ENCODE measurements at regions not wholly inside any gene's neighbourhood (a gene's known extent, or its start where the extent isn't known, plus 50 kb on each side); places are given as distances from the start of the nearest gene placed in this dataset.

DNA sequence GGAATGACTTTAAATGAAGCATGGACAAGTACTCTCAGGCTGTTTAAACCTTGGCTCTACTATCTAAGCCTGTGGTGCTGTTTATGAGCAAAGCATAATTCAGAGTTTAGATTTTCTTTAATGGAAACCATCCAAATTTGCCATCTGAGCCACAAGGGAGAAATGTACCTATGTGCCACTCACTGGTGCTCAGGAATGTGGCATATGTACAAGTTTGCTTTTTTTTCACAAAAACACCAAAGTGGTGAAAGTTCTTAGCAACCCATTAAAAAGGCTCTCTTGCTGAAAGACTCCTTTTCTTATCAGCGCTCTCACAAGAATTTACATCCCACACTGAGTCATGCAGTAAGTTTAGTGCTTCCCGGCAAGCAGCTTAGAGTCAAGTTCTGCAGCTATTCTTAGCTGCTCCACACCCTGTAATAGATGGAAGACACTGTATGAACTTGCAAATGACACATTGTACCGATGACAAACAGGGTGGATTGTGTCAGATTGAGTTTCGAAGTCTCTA, 57.3 kb upstream of the MLIP start:
- DNase-seq (ENCODE audit: low spot score): no peak
- H3K27ac ChIP-seq: peak overlapping the region in 1 of 2 donors; percentile 26
- H3K4me3 ChIP-seq: peak overlapping the region; percentile 42
- TF ChIP-seq, protein P1, sequence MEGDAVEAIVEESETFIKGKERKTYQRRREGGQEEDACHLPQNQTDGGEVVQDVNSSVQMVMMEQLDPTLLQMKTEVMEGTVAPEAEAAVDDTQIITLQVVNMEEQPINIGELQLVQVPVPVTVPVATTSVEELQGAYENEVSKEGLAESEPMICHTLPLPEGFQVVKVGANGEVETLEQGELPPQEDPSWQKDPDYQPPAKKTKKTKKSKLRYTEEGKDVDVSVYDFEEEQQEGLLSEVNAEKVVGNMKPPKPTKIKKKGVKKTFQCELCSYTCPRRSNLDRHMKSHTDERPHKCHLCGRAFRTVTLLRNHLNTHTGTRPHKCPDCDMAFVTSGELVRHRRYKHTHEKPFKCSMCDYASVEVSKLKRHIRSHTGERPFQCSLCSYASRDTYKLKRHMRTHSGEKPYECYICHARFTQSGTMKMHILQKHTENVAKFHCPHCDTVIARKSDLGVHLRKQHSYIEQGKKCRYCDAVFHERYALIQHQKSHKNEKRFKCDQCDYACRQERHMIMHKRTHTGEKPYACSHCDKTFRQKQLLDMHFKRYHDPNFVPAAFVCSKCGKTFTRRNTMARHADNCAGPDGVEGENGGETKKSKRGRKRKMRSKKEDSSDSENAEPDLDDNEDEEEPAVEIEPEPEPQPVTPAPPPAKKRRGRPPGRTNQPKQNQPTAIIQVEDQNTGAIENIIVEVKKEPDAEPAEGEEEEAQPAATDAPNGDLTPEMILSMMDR (IDR thresholded peaks at IDR 0.05): no peak

DNA sequence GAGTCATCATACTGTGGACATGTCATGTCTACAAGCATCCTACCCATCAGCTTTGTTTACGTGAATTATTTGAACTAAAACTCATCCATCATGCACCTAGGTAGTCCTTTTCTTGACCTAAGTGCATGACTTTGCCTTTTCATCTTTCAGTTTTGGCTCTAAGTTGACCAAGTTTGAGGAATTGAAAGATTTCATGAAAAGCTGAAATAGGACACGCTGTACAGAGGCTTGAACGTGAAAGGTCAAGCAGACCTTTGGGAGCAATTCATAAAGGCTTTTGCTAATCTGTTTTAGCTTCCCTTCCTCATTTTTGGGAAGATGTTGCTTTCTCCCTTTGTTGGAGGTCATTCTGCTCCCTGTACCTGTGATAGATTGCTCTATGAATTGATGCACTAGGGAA, 55.1 kb upstream of the MLIP start:
- Histone ChIP-seq H3K27ac (no peak overlapping the region), H3K4me3 (no peak overlapping the region)
- DNase-seq (ENCODE audit: low spot score): no peak
- TF ChIP-seq, protein P1 (IDR thresholded peaks at IDR 0.05): no peak

DNA sequence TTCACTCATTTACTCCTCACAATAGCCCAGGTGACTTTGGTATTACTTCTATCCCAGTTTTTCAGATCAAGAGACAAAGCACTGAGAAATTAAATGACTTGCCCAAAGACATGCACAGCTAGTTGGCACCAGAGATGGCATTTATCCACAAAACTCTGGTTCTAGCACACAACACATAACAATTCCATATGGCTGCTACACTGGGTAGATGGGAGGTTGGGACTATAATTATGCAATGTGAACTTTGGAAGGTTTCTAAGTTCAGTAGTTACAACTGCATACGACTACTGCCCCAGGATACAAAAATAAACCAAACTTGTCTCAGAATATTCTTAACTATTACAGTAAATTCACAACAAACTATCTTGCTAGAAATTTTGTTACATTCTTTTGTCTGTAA, 54.2 kb upstream of the MLIP start:
- DNase-seq (ENCODE audit: low spot score): no peak
- no peak overlapping the region for H3K27ac ChIP-seq
- H3K4me3 ChIP-seq: no peak overlapping the region
- TF ChIP-seq, protein P1 (IDR thresholded peaks at IDR 0.05): no peak

DNA sequence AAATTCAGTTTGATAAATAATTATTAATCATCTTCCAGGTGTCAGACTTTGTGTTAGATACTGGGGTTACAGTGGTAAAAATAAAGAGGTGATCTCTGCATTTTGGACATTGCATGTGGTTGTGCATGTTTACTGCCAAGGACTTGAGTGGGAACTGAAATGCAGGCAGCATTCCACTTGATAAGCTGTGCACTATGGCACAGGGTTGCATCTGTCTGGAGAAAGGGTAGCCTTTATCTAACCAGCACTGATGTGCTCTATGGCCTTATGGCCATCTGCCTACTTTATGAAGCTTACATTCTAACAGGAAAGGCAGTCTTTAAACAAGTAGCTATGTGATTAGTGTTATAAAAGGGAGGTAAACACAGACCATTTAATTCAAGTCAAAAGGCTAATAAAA, 53.0 kb upstream of the MLIP start:
- Histone ChIP-seq H3K4me3 (no peak overlapping the region), H3K27ac (no peak overlapping the region)
- no peak for DNase-seq (ENCODE audit: low spot score)
- TF ChIP-seq, protein P1 (IDR thresholded peaks at IDR 0.05): no peak

DNA sequence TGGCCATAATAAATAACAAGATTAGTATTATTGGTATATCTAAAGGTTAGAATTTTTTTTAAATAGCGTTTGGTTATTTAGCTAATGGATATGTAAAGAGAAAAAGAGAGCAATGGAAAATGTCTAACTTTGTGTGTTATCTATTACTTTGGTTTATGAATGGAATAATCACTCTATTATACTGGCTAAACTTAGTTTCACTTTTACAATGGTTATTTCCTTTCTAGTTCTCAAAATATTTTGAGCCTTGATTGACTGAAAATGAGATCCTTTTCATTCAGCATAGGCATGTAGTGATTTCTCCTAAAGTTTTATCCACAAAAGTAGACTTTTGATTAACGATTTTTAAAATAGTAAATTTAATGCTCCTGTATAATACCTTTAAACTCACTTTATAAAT, 51.6 kb upstream of the MLIP start:
- H3K27ac ChIP-seq: no peak overlapping the region
- no peak for DNase-seq (ENCODE audit: low spot score)
- TF ChIP-seq, protein P1 (IDR thresholded peaks at IDR 0.05): no peak
- peak overlapping the region; percentile 37 for H3K4me3 ChIP-seq

DNA sequence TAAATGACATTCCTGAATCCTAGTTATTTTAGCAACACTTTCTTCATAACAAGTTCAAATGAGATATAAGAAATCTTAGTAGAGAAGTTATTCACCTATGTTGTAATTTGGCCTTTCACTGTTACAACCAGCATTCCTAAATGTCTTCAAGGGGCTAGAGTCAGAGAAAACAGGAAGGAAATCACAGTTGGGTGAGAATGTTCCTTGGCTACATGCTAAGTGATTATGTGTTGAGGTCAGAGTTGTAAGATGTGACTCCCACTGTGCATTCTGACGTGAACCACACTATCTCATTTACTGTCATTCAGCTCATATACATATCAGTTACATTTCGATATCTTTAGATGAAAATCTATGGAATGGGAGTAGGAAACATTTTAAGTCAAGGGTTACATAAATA, 51.0 kb upstream of the MLIP start:
- H3K4me3 ChIP-seq: peak overlapping the region; percentile 37
- H3K27ac ChIP-seq: no peak overlapping the region
- DNase-seq (ENCODE audit: low spot score): no peak
- TF ChIP-seq, protein P1 (IDR thresholded peaks at IDR 0.05): no peak

Data from coronary artery (tissue), 2 donors.